Mucosa of gallbladder (tissue), 1 donor: ENCODE measurements at regions not wholly inside any gene's neighbourhood (a gene's known extent, or its start where the extent isn't known, plus 50 kb on each side); places are given as distances from the start of the nearest gene placed in this dataset.
"Not testable (repeated sequence)": the region's sequence is repeated elsewhere in the genome, so short reads cannot be mapped to it uniquely, and the experiment has no call there.

ENCODE experiments used
- DNase-seq: peaks from one replicate; pipeline ENCODE4 v3.0.0-alpha.2; 2020; ENCODE audit warnings: low spot score
- donor health status: DM: no; HTN: no; CAD: no.

- no peak for DNase-seq
Observed at GRCh38 chr10:78437407-78437768, 403.7 kb downstream of the RPS24 start.

DNA sequence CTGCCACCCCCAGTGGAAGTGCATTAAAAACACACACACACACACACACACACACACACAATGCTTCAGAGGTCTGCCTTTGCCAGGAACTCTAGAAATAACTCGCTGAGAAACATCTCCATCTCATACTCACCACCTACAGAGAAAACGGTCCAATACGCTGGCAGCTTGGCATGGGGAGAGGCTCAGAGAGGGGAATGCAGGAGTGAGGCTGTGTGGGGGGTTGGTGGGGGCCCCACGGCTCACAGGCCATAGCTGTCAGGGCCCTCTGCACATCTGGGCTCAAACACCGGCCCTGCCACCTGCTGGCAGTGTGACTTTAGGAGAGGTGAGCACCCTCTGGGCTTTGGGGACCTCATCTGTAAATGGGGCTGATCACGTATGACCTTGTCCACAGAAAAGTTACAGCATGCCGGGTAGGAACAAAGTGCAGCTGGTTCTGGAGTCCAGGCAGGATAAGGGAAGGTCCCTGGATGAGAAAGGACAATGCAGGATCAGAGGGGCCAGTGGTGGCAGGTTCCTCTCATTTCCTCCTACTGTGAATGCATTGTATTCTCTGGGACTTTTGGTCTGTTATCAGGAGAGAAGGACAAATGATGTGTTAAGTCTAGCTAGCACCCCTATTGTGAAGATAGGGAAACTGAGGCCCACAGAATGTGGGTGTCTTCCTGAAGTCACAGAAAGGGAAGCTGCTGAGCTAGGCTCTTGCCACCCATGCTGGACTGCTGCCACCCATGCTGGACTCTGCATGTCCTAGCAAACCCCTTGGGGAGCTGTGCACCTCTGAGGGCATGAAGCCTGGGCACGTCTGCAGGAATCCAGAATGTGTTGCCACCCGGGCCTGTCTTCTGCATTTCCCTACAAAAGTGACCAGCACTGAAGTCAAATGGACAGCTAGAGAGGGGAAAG is 404.6 kb downstream of the RPS24 start:
- no peak for DNase-seq

DNA sequence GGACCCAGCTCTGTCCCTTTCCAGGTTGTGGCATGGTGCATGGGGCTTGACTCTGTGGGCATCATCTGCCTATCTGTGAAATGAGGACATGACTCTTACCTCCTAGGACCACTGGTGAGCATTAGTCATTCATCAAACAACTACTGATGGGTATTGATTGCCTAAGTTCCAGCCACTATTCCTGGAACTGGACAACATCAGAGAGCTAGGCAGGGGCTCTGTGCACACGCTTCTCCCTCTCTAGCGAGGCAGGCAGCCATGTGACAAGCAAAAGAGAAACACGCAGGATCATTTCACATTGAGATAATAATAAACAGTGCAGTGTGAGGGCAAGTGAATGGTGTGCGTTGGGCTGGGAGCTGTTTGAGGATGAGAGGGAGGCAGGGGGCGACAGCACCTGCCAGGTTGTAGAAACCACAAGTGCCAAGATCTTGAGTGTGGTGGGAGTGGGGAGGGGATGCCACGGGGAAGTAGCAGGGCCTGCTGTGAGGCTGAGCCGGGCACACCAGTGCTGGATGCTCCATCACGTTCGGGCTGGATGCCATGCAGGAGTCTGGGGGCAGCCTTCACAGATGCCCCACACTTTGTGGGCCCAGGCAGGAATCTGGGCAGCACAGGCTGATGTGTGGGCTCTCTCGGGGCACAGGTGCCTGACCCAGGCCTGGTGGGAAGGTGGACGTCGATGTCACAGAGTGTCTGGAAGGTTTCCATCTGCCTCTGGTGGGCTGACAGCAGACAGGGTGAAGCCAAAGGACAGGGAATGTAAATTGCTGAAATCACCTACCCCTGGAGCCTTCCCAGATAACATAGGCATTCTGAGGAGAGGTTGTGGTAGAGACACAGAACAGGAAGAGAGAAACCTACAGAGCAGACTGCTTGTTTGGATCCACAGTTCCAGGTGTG is 405.5 kb downstream of the RPS24 start:
- DNase-seq = no peak

DNA sequence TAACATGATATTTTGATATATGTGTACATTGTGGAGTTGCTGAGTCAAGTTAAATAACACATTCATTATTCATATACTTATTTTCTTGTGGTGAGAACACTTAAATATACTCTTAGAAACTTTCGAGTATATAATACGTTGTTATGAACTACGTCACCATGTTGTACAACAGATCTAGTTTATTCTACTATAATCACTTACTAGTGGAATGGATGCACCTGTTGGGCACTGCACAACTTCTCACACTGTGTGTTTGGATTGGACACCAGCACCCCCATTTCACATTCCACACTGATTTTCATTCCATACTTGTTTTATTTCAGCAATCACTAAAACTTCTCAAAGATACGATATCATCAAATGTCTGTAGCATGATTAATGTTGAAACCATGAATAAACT is 407.3 kb downstream of the RPS24 start:
- no peak for DNase-seq

DNA sequence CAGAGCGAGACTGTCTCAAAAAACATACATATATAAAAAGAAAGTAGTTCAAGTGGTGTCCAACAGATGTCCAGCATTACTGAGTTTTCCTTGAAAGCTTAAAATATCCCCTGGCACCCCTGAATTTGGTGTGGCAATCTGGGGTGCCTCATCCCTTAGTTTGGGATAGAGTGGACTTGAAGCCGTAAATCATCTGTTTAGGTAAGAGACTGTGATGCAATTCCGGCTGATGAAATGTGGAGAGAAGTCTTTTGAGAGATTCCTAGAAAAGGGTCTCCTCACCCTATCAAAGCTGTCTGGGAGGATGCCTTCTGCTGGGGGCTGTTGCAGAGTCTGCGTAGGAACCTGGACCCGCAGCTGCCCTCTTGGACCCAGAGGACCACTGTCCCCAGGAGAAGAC is 408.0 kb downstream of the RPS24 start:
- no peak for DNase-seq

- DNase-seq = no peak
Observed at GRCh38 chr10:78442836-78443550, 409.3 kb downstream of the RPS24 start.

GRCh38 chr10:78443900-78444571 is 410.4 kb downstream of the RPS24 start:
- no peak for DNase-seq

DNA sequence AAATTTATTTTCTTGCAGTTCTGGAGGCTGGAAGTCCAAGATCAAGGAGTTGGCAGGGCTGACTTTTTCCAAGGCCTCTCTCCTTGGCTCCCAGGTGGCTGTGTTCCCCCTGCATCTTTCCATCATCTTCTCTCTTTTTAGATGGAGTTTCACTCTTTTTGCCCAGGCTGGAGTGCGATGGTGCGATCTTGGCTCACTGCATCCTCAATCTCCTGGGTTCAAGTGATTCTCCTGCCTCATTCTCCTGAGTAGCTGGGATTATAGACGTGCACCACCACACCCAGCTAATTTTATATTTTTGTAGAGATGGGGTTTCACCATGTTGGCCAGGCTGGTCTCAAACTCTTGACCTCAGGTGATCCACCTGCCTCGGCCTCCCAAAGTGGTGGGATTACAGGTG is 411.1 kb downstream of the RPS24 start:
- DNase-seq = not testable (repeated sequence)

DNA sequence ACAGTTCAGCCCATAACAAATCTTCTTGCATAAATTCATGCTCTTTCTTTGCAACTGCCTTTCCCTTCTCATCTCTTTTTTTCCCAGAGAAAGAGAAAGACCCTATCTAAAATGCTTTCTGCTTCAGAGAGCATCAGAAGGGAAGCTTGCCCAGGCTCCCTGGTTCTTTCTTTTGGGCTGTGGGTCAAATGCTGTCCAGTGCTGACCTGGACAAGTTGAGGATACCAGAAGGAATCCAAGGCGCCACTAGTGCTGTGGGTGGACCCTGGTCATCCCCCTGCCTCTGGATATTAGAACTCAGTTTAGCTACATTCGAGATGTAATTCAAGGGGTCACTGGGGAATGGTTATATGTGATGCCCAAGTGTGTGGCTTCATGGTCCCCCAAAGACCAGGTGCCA is 411.6 kb downstream of the RPS24 start:
- no peak for DNase-seq

- no peak for DNase-seq
Observed at GRCh38 chr10:78448470-78448869, 414.8 kb downstream of the RPS24 start.

DNA sequence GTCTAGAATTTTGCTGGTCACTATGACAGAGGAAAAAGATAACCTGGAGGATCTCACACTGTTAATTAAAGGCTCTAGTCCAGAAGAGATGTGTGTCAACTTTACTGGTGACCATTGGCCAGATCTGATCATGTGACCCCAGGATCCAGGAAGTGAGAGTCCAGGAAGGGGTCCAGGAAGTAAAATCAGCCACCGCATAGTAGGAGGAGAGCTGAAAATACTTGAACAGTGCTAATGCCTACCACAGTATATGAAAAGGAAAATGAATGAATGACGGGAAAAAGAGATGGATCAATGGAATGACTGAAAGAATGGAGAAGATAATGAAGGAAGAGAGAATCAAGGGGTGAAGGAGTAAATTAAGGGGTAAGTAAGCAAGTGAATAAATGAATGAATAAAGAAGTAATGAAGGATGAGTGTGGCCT is 415.3 kb downstream of the RPS24 start:
- no peak for DNase-seq

GRCh38 chr10:78449554-78449953 is 415.9 kb downstream of the RPS24 start:
- DNase-seq = no peak

- DNase-seq = no peak
Observed at GRCh38 chr10:78450239-78450638, 416.6 kb downstream of the RPS24 start.

DNA sequence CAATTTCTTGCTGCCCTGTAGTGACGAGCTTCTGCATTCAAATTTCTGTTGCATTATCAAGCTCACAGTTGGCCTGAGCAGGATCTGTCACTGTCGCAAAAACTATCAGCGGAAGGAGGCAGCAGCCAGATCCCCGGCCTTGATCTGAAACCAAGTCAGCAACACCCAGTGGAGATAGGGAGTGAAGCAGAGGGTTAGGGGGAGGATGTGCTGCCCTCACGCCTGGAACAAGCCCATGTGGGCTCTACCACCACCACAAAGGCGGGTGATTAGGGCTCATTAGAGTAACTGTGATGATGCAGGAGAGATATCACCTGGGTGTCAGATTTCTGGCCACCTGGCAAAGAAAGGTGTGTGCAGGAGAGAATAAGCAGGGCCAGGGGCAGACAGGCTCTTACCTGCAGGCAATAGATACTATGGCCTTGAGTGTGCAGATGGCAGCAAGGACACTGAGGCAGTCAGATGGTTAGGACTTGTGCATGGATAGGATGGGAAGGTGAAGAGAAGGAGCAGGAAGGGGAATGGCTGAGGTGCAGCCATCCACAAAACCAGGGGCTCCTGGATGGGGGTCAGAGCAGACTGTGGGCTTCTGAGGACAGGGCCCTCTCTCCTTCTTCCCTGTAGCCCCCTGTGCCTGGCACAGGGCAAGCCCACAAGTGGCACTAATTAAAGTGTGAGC is 417.3 kb downstream of the RPS24 start:
- no peak for DNase-seq

GRCh38 chr10:78451592-78451991 is 417.9 kb downstream of the RPS24 start:
- DNase-seq = no peak

- DNase-seq = no peak
Observed at GRCh38 chr10:78454123-78454645, 420.5 kb downstream of the RPS24 start.

DNA sequence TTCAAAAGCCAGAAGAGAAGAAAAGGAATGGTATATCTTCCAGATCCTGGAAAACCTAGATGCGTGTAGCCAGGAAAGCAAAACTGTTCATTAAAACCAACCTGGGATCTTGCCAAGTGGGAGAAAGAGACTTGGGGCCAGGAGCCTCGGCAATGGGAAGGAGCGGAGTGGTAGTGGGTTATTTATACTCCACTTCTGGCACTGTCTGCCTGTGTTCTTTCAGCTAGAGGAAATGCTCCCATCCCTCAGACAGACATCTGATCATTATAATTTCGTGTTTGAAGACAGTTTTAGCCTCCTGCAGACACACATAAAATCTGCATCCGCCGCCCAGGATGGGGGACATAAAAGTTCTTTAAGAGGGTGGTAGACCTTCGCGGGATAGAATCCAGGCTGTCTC is 421.6 kb downstream of the RPS24 start:
- DNase-seq = no peak

DNA sequence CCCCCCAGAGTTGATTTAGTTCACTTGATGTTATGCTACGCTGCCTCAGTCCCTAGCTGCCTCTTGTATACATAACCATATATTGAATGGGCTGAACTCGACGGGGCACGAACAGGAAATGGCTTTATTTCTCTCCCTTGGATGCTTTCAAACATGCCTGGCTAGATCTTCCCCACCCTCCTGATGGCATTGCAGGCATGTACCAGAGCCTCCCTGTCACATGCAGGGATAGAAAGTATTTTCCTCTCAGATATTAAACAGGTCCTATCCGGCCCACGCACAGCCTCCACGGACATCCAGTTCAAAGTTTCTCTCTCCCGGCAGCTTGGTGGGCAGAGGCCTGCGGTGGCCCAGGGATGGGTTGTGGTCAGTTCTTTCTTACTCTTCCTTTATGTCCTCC is 422.1 kb downstream of the RPS24 start:
- DNase-seq = peak; percentile 20

GRCh38 chr10:78456649-78457400 is 423.2 kb downstream of the RPS24 start:
- no peak for DNase-seq
